ENCODE measurements at regions not wholly inside any gene's neighbourhood (a gene's known extent, or its start where the extent isn't known, plus 50 kb on each side); places are given as distances from the start of the nearest gene placed in this dataset.

DNA sequence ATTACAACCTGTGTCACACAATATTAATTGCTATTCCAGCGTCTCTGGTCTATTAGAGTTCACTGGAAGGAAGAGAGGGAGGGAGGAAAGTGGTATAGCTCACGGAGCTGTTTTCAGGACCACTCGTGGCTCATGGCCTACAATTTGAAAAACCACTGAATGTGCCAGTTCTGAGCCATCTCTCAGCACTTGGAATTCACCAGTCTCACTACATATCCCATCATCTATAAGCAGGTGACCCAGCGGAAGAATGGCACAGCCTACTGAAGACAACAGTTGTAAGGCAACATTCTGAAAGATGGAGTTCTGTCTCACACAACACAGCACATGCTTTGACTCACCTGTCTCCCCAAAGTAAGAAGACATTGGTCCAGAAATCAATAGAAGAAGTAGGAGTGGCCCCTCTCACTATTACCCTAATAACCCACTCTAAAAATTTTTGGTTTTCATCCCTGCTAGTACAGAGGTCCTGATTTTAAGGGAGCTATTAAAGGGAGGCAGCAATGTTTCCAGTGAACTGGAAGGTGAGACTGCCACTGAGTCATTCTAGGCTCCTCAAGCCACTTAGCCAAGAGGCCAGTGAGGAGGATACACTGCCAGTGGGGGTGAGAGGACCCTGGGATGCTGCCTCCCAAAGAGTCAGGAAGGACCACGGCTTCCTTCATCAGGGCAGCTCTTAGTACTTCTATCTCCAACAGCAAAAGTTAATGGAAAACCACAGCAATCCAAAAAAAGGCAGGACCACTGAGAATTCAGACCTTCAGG, 50.0 kb upstream of the DOCK9 start:
- TF ChIP-seq, protein P1, sequence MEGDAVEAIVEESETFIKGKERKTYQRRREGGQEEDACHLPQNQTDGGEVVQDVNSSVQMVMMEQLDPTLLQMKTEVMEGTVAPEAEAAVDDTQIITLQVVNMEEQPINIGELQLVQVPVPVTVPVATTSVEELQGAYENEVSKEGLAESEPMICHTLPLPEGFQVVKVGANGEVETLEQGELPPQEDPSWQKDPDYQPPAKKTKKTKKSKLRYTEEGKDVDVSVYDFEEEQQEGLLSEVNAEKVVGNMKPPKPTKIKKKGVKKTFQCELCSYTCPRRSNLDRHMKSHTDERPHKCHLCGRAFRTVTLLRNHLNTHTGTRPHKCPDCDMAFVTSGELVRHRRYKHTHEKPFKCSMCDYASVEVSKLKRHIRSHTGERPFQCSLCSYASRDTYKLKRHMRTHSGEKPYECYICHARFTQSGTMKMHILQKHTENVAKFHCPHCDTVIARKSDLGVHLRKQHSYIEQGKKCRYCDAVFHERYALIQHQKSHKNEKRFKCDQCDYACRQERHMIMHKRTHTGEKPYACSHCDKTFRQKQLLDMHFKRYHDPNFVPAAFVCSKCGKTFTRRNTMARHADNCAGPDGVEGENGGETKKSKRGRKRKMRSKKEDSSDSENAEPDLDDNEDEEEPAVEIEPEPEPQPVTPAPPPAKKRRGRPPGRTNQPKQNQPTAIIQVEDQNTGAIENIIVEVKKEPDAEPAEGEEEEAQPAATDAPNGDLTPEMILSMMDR (IDR thresholded peaks at IDR 0.05; ENCODE audit: insufficient read depth, low read length, missing control alignments), result no peak
- DNase-seq (ENCODE audit: low read depth, low spot score), result no peak
- no peak overlapping the region for H3K4me3 ChIP-seq (ENCODE audit: low read depth, low read length)
- POLR2A ChIA-PET, result no interaction called here
- CTCF ChIA-PET, result interaction anchor here (0.7 to 1.4 kb wide), 3 partner anchors 9 to 19 kb away, joined by 3 to 4 read pairs (median 3); no protein-coding TSS in a partner anchor

DNA sequence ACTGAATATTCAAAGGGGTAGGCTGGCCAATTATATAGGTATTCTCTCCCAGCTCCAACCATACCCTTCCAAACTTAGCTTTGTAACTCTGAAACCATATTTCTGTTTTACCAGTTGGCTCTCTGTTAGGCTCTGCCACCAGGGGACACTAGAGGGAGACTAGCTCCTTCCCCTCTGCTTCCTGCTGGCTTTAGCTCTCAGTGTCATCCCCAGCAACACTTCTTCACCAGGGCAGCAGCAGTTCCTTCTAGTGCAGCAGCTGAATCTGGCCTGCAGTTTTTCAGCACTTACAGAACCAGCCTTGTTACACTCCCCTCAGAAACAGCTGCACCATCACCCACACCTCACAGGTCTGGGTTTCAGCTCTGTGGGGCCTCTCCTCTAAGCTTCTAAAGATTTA, 51.0 kb upstream of the DOCK9 start:
- TF ChIP-seq, protein P1 (IDR thresholded peaks at IDR 0.05; ENCODE audit: insufficient read depth, low read length, missing control alignments), result no peak
- ChIA-PET POLR2A (no interaction called here), CTCF (interaction anchor here (0.8 to 3.4 kb wide), 2 partner anchors 18 to 186 kb away, joined by 3 to 19 read pairs; no protein-coding TSS in a partner anchor)
- no peak overlapping the region for H3K4me3 ChIP-seq (ENCODE audit: low read depth, low read length)
- DNase-seq (ENCODE audit: low read depth, low spot score), result no peak

DNA sequence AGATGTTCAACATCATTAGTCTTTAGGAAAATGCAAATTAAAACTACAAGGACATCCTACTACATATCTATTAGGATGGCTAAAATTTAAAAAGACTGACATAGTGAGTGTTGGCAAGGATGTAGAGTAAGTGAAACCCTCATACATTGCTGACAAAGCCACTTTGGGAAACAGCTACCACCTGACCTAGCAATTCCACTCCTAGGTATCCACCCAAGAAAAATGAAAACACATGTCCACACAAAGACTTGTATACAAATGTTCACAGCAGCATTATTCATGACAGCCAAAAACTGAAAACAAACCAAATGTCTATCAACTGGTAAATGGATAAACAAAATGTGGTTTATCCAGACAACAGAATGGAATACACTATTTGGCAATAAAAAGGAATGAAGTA, 51.7 kb upstream of the DOCK9 start:
- ChIA-PET POLR2A (no interaction called here), CTCF (interaction anchor here (3.4 kb wide), 1 partner anchor 186 kb away, joined by 19 read pairs; no protein-coding TSS in a partner anchor)
- TF ChIP-seq, protein P1 (IDR thresholded peaks at IDR 0.05; ENCODE audit: insufficient read depth, low read length, missing control alignments), result no peak
- DNase-seq (ENCODE audit: low read depth, low spot score), result no peak
- no peak overlapping the region for H3K4me3 ChIP-seq (ENCODE audit: low read depth, low read length)

DNA sequence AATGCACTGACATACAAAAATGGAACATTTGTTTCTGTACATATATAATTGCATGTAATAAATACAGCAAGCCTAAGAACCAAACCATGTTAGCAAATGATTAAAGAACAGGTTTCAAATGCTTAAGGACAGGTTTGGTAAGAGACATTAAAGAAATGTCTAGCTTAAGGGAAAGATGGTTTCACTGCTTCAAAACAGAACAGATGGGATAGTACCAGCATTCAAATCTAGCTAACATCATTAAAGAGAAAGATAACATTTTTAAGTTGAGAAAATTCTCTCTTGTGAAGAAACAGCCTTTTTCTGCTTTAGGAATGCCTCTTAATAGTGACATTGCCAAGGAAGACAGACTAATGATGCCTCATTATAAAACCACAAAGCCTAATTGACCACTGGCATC, 52.5 kb upstream of the DOCK9 start:
- DNase-seq (ENCODE audit: low read depth, low spot score), result no peak
- no peak overlapping the region for H3K4me3 ChIP-seq (ENCODE audit: low read depth, low read length)
- TF ChIP-seq, protein P1 (IDR thresholded peaks at IDR 0.05; ENCODE audit: insufficient read depth, low read length, missing control alignments), result no peak
- ChIA-PET CTCF (interaction anchor here (3.4 kb wide), 1 partner anchor 187 kb away, joined by 19 read pairs; no protein-coding TSS in a partner anchor), POLR2A (no interaction called here)

DNA sequence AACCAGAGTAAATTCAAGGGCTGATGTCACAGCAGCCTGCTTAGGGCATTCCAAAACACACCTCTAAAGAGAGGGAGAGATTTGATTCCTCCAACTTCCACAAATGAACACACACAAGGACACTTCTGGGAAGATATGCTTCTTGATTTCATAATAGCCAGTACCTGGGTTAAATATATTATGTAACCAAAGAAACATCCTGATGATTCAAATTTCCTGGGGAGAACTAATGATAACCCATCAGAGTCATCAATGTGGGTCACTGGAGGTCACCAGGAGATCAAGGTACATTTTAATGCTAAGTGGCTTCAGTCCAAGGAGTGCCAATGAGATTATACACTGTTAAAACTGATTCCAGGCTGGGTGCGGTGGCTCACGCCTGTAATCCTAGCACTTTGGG, 54.0 kb upstream of the DOCK9 start:
- POLR2A ChIA-PET, result no interaction called here
- H3K4me3 ChIP-seq (ENCODE audit: low read depth, low read length), result no peak overlapping the region
- TF ChIP-seq, protein P1 (IDR thresholded peaks at IDR 0.05; ENCODE audit: insufficient read depth, low read length, missing control alignments), result no peak
- no peak for DNase-seq (ENCODE audit: low read depth, low spot score)
- CTCF ChIA-PET, result interaction anchor here (0.7 to 4.7 kb wide), 8 partner anchors 12 to 234 kb away, joined by 3 to 43 read pairs (median 4); no protein-coding TSS in a partner anchor

DNA sequence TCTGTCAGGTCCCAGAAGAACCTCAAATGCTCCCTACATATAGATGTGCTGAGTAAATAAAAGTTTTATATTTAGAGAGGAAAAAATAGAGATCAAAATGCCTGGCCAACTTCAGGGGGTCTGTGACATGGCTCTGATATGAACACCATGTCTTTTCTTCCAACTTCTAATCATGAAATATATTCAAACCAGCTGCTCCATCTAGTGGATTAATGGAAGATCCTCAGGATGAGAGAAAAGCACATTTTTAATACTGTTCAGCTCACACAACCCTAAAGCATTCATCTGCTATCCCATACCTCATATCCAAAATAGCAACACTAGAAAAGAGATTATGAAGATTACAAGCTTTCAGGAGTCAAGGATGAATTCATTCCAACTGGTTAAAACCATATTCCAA, 56.0 kb upstream of the DOCK9 start:
- DNase-seq (ENCODE audit: low read depth, low spot score), result no peak
- TF ChIP-seq, protein P1 (IDR thresholded peaks at IDR 0.05; ENCODE audit: insufficient read depth, low read length, missing control alignments), result peak; percentile 46
- no peak overlapping the region for H3K4me3 ChIP-seq (ENCODE audit: low read depth, low read length)
- POLR2A ChIA-PET, result no interaction called here
- CTCF ChIA-PET, result interaction anchor here (0.6 to 4.7 kb wide), 25 partner anchors 10 to 588 kb away, joined by 3 to 43 read pairs (median 4); no protein-coding TSS in a partner anchor
